DMS114 treated with DMSO at 0.1 percent for 48 hours (cell line): ENCODE measurements at regions not wholly inside any gene's neighbourhood (a gene's known extent, or its start where the extent isn't known, plus 50 kb on each side); places are given as distances from the start of the nearest gene placed in this dataset.

ENCODE experiments used
- DNase-seq: peaks from one replicate; lab custom pipeline; 2025; ENCODE audit not compliant: unreplicated experiment; lab: John Stamatoyannopoulos, UW

- DNase-seq: no peak
These were observed 489.7 kb downstream of the QKI start for GRCh38 chr6:163904186-163904585.

DNA sequence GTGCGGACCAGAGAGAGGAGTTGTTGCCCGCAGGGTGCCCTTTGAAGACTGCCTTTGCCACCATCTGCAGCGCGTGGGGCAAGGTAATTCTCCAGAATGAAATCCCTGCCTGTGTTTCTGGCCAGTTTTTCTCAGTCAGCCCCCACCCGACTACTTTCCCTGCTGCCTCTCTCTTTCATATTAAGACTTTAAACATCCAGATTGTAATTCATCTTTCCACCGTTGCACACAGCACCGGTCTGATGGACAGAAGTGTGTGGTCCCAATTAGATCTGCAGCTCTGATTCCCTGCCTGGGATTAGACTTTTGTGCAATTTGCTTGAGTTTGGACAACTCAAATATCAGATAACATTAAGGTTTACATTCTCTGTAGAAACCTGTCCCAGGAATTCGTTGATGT lies 489.0 kb downstream of the QKI start:
- DNase-seq: no peak

DNA sequence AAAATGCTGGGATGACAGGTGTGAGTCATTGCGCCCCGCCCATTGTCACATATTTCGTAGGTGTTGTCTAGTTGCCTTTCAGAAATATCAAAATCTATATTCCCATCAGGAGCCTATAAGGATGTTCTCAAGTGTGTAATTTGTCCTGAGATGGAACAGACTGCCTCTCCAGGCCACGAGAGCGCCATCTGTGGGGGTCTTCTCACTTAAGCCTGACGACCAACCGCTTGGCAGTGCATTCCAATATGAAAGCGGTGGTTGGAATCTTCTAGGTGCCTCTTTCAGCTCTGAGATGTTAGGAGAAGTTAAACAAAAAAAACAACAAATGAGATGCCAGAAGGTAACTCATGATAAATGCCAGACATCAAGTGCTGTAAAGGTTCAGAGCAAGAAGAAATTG lies 488.5 kb downstream of the QKI start:
- DNase-seq: no peak

DNA sequence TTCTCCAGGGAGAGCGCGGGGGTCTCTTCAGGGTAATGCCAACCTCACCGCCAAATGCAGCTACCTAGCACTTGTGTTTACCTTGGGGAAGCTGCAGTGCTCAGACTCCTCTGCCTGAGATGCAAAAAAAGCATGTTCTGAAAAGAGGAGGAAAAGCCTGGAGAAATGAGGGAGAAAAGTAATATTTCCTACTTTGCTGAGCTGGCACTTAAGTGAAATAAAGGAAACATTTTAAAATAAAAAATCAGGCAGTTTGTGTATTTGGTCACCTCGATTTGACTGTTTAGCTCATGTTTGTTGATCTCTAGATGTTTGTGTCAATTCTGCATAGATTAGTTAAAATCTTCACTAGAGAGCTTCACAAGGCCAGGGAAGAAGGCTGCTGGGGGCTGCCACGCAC lies 487.2 kb downstream of the QKI start:
- no peak for DNase-seq

DNA sequence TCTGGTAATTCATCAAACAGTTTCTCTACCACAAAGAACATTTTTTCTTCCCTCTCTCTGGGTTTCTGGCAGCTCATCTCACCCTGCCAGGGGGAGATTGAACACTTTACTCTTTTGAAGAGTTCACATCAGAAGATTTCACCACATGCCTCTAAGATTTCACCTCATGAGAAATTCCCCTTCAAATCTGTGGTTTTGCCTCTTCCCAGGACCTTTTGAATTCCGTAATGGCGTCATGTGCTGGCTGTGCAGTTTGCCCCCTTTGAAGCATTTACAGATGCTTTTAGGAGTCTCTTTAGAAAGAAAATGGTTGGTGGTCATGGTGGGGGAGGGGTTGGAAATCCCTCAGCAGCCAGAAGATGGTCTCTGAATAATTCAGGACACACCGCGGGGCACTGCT lies 486.1 kb downstream of the QKI start:
- no peak for DNase-seq

GRCh38 chr6:163897669-163898068 lies 483.2 kb downstream of the QKI start:
- no peak for DNase-seq

- DNase-seq: no peak
These were observed 482.5 kb downstream of the QKI start for GRCh38 chr6:163897030-163897429.

DNA sequence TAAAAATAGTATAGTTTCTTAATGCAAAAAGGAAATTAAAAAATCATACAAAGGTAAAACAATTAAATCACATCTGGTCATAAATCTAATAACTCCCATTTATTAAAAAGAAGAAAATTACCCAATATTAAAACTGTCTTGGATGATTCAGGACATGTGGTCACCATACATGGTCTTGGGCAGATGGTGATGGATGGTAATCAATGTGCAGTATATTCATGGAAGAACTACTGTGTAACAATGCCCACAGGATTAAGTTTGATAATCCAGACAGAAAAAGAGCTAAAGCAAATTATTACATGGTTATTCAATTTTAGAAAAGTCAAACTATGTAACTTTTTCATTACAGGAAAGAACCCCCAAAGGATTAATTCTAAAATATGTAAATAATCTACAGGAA lies 480.6 kb downstream of the QKI start:
- no peak for DNase-seq

- no peak for DNase-seq
These were observed 479.2 kb downstream of the QKI start for GRCh38 chr6:163893609-163894189.

- DNase-seq: no peak
These were observed 478.5 kb downstream of the QKI start for GRCh38 chr6:163892824-163893561.

- DNase-seq: no peak
These were observed 475.5 kb downstream of the QKI start for GRCh38 chr6:163889904-163890514.

GRCh38 chr6:163888030-163888819 lies 473.7 kb downstream of the QKI start:
- DNase-seq: no peak

GRCh38 chr6:163886428-163886827 lies 471.9 kb downstream of the QKI start:
- no peak for DNase-seq

DNA sequence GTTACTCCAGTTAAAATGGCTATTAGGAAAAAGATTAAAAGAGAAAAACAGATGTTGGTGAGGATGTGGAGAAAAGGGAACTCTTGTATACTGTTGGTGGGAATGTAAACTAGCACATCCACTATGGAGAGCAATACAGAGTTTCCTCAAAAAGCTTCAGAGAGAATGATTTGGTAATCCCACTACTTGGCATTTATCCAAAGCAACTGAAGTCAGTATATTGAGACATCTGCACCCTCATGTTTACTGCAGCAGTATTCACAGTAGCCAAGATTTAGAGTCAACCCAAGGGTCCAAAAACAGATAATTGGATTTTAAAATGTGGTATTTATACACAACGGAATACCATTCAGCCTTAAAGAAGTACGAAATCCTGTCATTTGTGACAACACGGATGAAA lies 469.5 kb downstream of the QKI start:
- DNase-seq: no peak

DNA sequence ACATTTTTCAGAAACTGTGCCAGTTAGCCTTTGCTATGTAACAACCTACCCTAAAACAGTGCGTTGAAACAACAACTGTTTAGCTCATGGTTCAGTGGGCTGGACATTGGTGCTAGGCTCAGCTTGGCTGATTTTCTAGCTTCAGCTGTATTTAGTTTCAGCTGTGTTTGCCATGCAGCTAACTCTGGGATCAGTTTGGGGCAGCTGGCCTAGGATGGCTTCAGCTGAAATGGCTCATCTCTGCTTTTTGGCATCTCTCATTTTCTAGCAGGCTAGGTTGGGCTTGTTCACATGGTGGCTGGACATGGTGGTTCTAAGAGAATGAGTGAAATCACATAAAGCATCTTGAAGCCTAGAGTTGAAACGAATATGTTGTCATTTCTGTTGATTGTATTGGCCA lies 464.2 kb downstream of the QKI start:
- DNase-seq: no peak

DNA sequence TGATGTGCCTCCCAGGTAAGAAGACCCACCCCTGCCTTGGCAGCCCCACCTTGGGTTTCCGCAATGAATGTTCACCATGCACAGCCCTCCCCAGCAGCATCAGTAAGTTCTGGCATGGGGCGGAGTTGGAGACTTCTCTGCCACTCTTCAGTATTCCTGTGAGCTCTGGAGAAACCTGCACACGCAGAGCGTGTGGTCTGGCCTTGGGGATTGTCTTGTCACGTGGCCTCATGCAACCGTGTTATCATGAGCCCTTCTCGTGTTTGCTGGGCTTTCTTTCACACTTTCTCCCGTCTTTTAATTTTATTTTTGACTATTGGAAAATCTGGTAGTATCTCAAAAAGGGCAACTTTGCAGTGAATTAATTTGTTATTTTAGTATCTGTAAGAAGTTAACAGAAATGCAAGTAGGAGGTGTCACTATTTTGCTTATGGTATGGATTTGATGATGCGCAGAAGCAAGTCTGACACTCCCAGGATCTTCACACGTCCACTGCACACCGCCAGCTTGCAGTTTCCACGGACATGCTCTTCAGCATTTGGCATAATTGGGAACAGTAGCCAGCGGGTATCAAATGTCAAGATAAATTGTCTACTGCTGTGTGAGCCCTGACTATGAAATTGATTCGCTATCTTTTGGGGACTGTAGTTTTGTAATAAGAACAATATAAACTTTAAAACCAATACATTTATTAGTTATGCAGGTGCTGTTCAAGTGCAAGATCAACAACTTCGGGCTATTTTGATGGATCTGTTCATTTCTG lies 463.5 kb downstream of the QKI start:
- no peak for DNase-seq

DNA sequence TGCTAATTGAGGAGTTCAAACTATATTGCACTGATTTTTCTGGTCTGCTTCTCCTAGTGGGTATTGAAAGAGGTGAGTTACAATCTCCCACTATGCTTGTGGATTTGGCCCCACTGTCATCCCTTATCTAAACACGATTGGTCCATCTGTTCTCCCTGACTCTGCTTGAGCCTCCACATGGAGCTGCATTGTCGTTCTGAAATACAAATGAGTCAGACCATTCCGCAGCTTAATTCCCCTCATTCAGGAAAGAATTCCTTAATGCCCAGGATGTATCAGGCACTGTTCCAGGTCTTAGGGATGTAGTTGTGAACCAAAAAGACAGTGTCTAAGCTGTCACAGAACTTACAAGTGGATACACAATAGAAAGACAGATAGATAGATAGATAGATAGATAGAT lies 461.9 kb downstream of the QKI start:
- no peak for DNase-seq

- no peak for DNase-seq
These were observed 460.3 kb downstream of the QKI start for GRCh38 chr6:163874784-163875183.

GRCh38 chr6:163872335-163872734 lies 457.8 kb downstream of the QKI start:
- DNase-seq: no peak

- no peak for DNase-seq
These were observed 457.1 kb downstream of the QKI start for GRCh38 chr6:163871616-163872015.
